ENCODE measurements at regions not wholly inside any gene's neighbourhood (a gene's known extent, or its start where the extent isn't known, plus 50 kb on each side); places are given as distances from the start of the nearest gene placed in this dataset.

DNA sequence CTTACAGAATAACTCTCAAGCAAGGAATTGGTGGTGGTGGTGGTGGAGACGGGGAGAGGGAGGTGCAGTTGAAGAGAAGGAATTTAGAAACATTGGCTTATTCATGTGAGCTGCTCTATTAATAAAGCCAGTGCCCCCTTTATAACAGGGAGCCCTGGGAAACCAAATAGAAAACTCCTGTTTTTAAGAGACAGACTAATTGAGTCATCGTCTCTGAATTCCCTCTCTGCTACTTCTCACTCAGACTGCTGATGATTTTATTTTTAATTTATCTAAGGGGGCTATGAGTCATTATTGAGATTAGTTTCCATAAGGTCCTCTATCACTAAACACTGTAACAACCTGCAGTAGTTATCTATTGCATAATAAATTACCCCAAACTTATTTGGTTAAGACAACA is 145.9 kb upstream of the GALNT15 start:
- TF ChIP-seq CTCF (IDR thresholded peaks at IDR 0.05; ENCODE audit: low read depth, low read length, missing control alignments) = no peak
- no peak for DNase-seq (ENCODE audit: low read depth)
- H3K4me3 ChIP-seq (ENCODE audit: low read depth, low read length) = no peak overlapping the region

DNA sequence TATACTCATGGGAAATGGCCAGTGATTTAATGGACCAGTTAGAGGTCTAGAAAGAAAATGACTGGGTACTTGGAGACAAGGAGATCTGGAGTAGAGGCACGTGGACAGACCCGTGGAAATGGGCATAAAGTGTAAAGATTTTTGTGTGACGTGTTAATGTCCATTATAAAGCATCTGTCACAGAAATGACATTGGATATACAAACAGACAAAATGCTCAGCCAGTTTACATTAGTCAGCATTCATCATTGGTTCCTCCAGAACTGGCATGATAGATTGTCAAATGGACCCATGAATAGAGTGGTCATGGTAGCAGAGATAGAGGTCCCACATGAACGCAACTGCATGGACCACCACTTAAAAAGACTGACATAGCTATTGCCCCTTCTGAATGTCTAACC is 144.1 kb upstream of the GALNT15 start:
- DNase-seq (ENCODE audit: low read depth) = no peak
- TF ChIP-seq CTCF (IDR thresholded peaks at IDR 0.05; ENCODE audit: low read depth, low read length, missing control alignments) = no peak
- no peak overlapping the region for H3K4me3 ChIP-seq (ENCODE audit: low read depth, low read length)

- DNase-seq (ENCODE audit: low read depth) = no peak
- TF ChIP-seq CTCF (IDR thresholded peaks at IDR 0.05; ENCODE audit: low read depth, low read length, missing control alignments) = no peak
- no peak overlapping the region for H3K4me3 ChIP-seq (ENCODE audit: low read depth, low read length)
These were observed 143.0 kb upstream of the GALNT15 start for GRCh38 chr3:16031434-16031833.

GRCh38 chr3:16033889-16034687 is 140.4 kb upstream of the GALNT15 start:
- no peak overlapping the region for H3K4me3 ChIP-seq (ENCODE audit: low read depth, low read length)
- TF ChIP-seq CTCF (IDR thresholded peaks at IDR 0.05; ENCODE audit: low read depth, low read length, missing control alignments) = no peak
- no peak for DNase-seq (ENCODE audit: low read depth)

- no peak for DNase-seq (ENCODE audit: low read depth)
- no peak for TF ChIP-seq CTCF (IDR thresholded peaks at IDR 0.05; ENCODE audit: low read depth, low read length, missing control alignments)
- no peak overlapping the region for H3K4me3 ChIP-seq (ENCODE audit: low read depth, low read length)
These were observed 133.5 kb upstream of the GALNT15 start for GRCh38 chr3:16040991-16041390.

DNA sequence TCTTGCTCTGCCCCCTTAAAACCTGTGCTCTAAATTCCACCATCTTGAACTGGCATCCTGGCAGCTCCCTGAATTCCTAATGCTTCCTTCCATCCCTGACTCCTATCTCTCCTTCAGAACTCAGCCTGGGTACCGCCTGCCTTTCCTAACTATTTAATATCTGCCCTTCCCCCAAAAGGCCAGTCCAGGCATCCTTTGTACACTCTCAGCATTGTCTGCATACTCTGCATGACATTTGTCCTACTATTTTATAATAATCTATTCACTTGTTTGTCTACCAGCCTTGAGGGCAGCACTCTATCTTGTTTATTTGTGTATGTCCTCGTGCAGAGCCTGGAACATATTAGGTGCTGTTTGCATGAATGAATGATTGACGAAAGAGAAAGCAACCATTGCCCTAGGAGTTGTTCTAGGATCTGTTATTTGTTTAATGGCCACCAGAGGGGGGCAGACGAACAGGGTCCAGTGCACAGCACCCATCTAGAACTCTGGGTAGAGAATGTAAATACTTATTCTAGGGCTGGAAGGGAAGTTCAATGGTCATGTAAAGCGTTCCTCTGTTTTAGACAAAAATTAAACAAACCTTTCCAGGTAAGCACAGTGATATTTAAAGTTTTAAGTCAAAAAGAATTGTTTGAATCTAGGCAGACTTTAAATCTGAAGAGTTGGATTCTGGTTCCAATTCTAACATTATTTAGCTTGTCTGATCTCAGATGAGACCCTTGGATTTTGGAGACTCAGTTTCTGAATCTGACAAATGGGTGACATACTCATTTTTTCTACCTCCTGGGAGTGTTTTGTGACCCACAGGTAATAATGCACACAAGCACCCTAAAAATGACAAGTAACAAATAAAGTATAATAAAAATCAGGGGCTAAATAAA is 125.8 kb upstream of the GALNT15 start:
- TF ChIP-seq CTCF (IDR thresholded peaks at IDR 0.05; ENCODE audit: low read depth, low read length, missing control alignments) = peak; percentile 75
- no peak overlapping the region; the same call in 1 of the 2 replicates for H3K4me3 ChIP-seq (ENCODE audit: low read depth, low read length)
- peak; percentile 44 for DNase-seq (ENCODE audit: low read depth)

Data from GM12864 (cell line).